GM19035 (cell line): ENCODE measurements at regions not wholly inside any gene's neighbourhood (a gene's known extent, or its start where the extent isn't known, plus 50 kb on each side); places are given as distances from the start of the nearest gene placed in this dataset.
A peak's percentile ranks its signal among the peaks of the same experiment; 100 is the strongest.
"Not testable (repeated sequence)": the region's sequence is repeated elsewhere in the genome, so short reads cannot be mapped to it uniquely, and the experiment has no call there.

ENCODE experiments used
- ATAC-seq: cut with Tn5 transposase; IDR thresholded peaks from one replicate; pipeline ENCODE4 v1.9.1; 2021; ENCODE audit not compliant: unreplicated experiment

DNA sequence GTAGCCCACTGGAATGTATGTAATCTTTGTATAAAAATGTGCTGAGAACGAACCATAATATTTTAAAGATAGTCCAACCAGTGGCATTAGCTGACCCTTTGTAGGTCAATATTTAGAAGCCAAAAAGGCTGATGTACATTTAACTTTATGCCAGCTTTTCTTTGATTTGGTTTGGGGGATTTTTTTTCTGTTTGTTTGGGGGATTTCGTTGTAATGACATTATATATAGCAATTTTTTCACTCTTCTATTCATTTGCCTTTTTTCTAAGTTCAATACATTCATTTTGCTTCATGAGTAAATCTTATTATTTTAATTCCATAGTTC is 382.0 kb upstream of the NOCT start:
- no peak for ATAC-seq

DNA sequence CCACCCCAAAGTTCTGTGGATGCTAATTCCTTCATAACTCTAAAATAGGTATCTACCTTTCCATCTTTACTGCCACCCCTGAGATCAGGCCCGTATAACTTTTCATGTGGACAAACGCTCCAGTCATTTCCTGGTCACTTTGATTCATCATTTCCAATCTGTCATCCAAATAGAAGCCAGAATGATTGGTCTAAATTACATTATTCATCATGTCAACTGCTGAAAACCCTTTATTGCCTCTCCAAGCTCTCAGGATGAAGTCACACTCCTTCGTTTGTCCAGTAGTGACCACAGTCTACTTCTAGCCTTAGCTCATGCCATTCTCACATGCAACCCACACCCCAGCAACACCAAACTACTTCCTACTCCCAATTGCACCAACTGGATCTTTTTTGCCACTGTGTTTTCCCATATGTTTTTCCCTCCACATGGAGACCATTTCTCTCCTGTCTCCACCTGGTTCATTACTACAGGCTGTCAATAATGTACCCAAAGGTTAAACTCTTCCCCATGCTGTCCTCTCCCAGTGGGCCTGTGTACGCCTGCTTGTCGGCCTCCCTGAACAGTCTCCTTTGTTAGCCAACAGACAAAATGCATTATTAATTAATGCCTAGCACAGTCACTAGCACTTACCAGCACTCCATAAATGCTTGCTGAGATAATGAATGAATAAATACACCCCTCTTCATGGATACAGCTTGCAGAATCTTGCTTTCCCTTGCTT is 382.6 kb upstream of the NOCT start:
- no peak for ATAC-seq

GRCh38 chr4:138630666-138631065 is 384.9 kb upstream of the NOCT start:
- ATAC-seq = no peak

DNA sequence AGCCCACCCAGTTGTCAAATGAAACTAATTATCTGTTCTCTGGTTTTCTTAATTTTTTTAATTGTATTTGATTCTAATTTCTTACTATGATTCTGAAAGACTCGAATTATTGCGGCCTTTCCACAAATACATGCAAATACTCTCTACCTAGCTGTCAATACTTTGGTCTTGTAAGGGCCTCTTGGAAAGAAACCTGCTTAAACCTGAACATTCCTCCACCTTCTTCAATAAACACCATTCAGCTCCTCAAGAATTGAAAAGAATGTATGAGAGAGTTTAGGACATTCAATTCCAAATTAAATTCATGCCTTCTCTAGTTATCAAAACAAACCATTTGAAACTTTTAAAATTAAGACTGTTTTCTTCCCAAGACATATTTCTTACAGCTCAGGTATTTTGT is 385.9 kb upstream of the NOCT start:
- ATAC-seq = no peak

GRCh38 chr4:138627096-138627495 is 384.9 kb upstream of the SLC7A11 start:
- ATAC-seq = no peak

GRCh38 chr4:138622362-138622761 is 380.2 kb upstream of the SLC7A11 start:
- ATAC-seq = not testable (repeated sequence)

DNA sequence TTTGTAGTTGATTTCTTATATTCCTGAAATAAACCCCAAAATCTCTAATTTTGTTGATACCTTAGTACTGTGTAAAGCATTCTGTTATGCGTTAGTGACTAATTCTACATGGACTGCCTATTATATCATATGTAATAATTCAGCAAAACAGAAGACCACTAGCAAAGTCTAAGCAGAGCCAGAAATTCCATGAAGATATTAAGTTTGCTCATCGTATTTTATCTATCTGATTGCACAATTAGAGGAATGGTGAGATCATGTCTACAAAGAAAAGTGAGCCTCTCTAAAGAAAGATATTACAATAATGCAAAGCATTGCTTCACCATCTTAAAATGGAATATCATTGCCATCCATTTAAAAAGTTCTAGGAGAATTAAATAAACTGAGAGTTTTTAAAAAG is 374.6 kb upstream of the SLC7A11 start:
- ATAC-seq = no peak

GRCh38 chr4:138614398-138615142 is 372.4 kb upstream of the SLC7A11 start:
- no peak for ATAC-seq

DNA sequence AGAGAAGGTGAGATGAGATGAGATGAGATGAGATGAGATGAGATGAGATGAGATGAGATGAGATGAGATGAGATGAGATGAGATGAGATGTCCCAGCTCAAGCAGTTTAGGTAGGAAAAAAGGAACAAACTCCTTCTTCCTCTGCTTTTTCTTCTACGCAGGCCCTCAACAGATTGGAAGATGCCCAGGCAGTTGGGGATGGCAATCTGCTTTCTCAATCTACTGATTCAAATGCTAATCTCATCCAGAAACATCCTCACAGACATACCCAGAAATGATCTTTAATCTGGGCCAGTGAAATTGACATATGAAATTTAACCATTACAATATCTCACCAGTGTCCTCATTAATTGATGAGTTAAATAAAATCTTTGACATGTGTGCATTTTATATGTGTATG is 370.3 kb upstream of the SLC7A11 start:
- ATAC-seq = no peak

- no peak for ATAC-seq
These were observed 369.6 kb upstream of the SLC7A11 start for GRCh38 chr4:138611721-138612120.

DNA sequence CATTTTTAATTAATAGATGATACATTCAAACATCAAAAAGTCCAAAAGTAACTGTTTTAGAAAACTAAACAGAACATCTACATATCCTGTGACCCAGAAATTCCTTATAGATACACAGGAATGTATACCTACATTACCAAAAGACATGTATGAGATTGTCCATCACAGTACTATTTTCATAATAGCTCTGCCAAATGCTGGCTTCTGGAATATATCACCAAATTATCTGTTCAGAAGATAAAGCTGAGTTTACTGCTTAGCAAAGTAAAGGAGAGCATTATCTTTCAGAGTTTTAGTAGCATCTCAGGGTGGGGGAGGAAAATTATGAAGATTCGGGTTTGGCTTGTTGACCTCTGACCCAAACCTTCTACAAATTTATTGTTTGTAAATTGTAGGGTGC is 368.9 kb upstream of the SLC7A11 start:
- ATAC-seq = no peak

DNA sequence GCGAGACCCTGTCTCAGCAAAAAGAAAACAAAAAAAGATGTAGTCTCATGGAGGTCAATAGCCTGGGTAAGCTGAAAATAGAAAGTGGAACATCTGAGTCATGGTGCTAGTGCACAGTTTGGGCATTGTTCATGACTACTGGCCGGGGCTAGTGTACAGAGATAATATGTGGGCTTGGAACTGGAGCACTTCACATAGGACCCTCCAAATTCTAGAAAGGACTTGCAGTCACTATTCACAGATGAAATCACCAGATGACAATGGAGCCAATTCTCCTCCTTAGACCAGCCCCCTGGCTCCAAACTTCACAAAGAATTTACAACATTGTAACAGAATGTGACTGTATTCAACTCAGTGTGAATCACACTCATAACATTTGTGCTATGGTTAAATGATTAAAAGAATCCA is 367.8 kb upstream of the SLC7A11 start:
- ATAC-seq = no peak

GRCh38 chr4:138604556-138604955 is 362.4 kb upstream of the SLC7A11 start:
- no peak for ATAC-seq

DNA sequence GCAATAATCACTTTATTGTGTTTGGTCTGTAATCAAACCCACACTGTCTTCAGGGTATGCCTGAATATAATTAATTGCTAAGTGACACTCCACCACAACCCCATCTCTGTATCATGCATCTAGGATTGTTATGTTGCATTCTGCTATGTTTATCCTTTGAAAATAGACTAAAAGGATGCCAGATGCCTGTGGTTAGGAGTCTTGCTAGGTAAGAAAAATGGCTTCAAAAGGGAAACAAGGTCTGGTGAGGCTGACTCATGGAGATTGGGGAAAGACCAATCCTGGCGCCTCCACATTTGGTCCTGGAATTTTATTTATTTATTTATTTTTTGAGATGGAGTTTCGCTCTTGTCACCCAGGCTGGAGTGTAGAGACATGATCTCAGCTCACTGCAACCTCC is 360.5 kb upstream of the SLC7A11 start:
- ATAC-seq = no peak

DNA sequence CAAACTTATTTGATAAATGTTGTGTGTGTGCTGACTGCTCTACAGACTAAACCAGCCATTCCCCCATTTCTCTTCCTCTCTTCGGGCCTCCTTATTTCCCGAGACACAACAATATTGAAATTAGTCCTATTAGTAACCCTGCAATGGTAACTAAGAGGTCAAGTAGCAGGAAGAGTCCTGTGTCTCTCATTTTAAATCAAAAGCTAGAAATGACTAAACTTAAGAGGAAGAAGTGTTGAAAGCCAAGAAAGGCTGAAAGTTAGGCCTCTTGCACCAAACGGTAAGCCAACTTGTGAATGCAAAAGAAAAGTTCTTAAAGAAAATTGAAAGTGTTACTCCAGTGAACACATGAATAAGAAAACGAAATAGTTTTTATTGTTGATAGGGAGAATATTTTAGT is 357.8 kb upstream of the SLC7A11 start:
- ATAC-seq = peak; percentile 68

- ATAC-seq = no peak
These were observed 356.1 kb upstream of the SLC7A11 start for GRCh38 chr4:138598226-138598625.

DNA sequence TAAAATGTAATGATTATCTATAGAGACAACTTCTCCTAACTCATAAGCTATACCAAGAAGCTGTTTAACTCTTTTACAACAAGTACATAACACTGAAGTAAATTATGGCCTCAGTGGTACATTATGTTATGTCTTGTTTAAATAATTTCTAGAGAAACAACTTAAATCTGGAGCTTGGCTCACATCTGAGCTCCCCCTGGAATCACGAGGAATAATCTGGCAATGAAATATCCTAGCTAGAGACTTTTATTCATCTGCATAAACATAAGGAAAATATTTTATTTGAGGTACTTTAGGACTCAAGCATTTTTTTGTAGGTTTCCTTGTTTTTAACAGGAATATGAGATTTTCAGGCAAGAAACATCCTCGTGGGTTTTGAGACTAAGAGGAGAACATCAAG is 354.7 kb upstream of the SLC7A11 start:
- ATAC-seq = no peak

DNA sequence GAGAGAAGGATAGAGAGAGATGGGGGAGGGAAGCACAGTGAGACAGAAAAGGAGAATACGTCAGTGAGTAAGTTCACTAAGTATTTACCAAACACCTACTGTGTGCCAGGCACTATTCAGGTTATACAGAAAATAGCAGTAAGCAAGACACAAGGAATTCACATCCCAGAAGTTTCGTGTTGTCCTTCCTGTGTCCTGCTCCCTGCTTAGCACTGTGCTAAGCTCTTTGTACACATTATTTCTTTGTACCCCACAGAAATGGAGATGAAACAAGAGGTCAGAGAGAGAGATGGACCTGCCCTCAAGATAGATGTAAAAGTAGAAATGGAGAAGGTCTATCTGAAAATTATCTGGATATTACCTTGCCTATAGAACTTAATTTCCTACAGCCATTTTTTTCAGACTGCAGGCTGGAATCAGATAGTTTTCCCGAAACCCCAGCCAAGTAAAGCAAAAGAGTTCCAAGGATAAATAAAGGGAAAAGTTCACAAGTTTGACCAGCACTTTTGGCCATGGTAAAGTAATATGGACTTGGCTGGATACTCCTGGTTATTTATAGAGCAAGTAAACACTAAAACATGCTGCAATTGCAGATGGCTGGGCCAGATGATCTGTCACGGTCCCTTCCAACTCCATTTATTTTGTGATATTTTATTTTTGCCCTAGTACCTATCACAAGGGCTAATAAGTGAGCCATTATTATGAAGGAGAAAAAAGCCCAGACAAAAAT is 353.7 kb upstream of the SLC7A11 start:
- no peak for ATAC-seq

DNA sequence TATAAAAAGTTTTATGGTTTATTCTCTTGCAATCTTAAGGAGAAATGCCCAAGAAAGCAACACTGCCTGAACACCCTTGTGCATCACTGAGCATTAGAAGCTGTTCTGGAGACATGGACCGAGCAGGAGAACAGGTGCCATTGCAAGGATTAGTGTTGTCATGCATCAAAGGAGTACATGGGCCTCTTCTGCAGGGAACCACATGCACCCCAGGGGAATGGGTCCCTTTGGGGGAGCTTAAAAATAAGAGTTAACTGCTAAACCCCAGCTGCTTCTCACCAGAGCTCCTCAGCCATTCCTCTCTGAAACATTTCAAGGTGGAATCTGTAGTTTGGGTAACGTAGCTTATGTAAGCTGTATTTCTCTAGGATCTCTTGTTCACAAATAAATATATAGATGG is 353.0 kb upstream of the SLC7A11 start:
- no peak for ATAC-seq

DNA sequence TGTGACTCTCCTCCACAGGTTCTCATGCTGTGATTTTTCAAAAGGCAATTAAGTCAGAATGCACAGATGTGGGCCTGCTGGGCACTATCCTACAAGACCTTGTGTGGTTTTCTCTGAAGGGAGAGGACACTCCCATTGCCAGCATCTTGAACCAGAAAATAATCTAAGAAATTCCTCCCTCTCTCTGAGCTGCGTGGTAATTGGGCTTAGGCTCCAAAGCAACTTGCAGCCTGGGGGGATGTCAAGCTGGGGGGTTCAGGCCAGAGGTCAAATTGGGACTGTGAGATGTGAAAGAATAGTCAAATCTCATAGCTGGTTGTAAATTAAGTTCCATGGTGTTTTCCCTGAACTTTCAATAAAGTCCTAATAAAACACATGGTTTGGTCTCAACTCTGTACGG is 350.6 kb upstream of the SLC7A11 start:
- no peak for ATAC-seq

DNA sequence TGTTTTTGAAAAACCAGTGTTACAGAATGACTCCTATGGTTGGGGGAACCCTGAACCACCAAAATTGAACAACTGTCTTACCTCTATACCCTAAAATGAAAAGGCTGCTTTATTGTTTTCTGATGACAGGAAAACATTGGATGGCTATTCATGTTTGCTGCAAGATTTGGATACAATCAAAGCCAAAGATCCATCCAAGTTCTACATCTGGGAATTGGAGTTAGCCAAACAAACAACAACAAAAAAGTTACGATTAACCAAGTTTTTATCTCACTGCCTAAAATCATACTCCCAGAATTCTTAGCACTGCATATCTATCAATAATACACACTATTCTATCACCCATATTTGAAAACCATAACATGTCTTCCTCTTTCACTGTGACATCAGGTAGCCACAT is 349.7 kb upstream of the SLC7A11 start:
- no peak for ATAC-seq

- ATAC-seq = no peak
These were observed 346.4 kb upstream of the SLC7A11 start for GRCh38 chr4:138588501-138588900.
